SKM-1 treated with dmso at 0.1 percent for 144 hours (cell line): ENCODE measurements at regions not wholly inside any gene's neighbourhood (a gene's known extent, or its start where the extent isn't known, plus 50 kb on each side); places are given as distances from the start of the nearest gene placed in this dataset.

ENCODE experiments used
- DNase-seq: peaks from one replicate; lab custom pipeline; 2025; ENCODE audit not compliant: unreplicated experiment; lab: John Stamatoyannopoulos, UW

DNA sequence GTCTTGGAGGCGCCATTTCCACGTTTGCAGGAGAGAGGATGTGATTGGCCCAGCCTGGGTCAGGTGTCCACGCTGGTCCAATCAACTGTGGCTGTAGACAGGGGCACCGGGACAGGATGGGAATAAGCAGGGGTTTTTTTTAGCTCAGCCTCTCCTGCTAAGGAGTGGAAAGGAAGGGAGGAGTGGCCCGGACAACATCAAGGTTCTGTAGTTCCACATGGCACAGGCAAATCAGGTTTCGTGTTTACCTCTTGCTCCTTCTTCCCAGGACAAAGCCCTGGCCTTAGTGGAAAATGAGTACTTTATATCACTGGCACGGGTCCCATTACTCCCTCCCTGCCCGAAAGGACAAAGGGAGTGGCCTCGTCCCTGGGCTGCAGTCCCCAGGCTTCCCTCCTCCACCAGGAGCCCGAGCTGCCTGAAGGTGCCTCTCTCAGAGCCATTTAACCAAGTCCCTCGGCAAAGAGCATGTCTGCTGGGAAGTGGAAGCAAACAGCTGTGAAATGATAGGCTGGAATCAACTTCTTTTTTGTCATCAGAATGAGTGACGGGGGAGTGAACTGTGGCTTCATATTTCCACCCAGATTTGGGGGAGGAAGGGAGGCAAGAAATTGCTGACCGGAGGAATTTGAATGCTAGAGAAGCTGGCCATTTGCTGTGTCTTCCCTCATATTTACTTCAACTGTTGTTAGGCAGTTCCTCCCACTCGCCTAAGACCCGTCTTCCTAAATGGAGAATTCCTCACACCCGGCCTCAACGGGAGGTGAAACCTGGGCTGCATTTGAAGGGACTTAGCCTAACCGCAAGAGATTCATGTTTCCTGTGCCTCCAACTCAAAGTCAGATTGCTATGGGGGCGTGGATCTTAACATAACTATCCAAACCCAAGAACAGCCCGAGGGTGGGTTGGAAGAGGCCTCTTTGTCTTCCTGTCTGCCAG, 84.9 kb upstream of the SLC44A3 start:
- peak; percentile 59 for DNase-seq

DNA sequence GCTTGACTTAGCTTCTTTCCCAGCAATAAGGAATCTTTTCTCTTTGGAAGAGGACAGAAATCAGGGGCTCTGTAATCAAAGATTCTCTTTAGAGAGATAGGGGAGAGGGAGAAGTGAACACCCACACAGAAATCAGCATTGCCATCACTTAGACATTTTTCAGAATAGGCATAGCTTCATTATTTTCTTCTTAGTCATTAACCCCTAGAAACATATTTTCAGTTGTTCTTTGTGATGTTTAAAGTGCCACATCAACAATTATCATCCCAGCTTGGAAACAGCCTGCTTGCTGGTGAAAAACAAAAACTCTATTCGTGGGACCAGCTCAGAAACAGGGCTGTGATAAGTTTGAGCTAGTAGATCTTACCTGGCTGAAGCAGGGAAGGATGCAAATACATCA, 88.3 kb upstream of the SLC44A3 start:
- no peak for DNase-seq

DNA sequence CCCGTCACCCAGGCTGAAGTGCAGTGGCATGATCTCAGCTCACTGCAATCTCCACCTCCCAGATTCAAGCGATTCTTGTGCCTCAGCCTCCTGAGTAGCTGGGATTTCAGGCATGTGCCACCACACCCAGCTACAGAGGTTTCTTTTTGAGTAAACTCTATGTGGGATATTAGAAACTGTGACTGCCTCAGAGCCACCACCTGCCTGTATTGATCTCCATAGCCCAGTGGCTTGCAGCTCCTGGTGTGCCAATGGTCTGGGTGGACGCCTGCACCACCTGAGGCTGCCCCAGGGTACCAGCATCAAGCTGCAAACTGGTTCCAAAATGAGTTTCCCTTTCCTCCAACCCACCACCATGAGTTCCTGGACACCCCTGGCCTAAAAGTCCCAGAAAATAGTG, 89.7 kb upstream of the SLC44A3 start:
- no peak for DNase-seq

DNA sequence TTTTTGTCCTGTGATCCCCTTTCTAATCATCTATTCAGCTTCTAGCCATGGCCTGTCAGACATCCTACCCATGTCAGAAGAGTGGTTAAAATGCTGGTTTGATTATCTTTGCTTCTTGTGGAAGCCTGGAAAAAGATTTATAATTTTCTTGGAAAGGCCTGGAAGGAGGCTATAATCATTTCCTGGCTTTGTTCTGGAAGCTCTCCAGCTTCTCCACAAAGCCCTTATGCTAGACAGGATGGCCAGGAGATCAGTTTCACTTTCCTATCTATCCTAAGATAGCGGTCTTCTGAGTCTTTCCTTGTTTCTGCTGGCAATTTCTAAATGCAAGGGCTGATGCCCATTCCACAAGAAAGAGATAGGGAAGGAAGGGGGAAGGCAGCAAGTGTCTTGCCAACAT, 90.9 kb upstream of the SLC44A3 start:
- DNase-seq: no peak

GRCh38 chr1:94727846-94728715, 92.1 kb upstream of the SLC44A3 start:
- no peak for DNase-seq

- DNase-seq: no peak
Measured at GRCh38 chr1:94726981-94727685, 93.0 kb upstream of the SLC44A3 start.

DNA sequence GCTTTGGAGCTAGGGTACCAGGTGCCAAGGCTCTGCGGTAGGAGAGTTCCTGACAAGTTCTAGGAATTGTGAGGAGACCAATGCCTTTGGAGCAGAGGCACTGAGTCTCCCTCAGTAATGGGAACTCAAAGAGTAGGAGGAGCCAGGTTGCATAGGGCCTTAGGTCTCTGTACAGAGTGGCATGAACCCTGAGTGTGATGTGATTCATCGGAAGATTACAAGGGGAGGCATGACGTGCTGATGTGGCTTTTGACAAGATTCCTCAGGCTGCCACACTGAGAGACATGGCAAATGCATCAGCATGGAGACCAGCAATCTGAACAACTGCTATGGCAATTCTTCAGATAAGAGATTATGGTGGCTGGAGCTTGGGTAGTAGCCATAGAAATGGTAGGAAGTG, 94.6 kb upstream of the SLC44A3 start:
- no peak for DNase-seq

DNA sequence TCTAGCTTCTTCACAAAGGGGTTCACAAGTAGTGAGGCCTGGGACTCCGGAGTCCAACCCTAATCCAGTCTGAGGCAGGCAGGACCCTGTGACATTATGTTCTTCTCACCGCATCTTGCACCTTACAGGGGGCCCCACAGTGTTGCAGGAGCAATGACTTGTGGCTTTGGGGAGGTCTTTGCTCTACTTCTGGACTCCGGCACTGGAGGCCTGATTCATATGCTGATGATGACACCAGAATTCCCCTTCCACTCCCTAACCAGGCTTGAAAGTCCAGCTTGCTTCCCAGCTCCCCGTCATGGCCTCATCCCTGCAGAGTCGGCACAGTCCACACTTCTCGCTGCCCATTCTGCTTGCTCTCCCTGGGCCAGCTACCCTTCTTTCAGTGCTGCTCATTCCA, 96.3 kb upstream of the SLC44A3 start:
- DNase-seq: no peak

DNA sequence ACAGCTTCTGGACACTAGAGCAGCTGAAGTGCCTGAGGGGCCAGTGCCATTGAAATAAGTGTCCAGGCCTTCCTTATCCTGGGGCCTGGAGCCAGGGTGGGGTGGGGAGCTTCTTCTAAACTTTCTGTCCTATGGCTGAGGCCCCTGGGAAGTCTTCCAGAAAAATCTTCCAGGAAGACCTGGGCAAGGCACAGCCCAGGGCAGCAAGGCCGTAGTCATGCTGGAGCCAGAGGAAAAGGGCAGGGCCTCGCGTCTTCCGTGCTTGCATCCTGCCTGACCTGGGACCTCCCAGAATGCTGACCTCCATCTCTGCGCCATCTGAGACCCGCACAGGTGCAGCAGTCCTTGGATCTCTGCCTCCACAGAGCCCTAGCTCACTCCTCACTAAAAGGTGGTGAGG, 96.7 kb upstream of the SLC44A3 start:
- no peak for DNase-seq

- DNase-seq: no peak
Measured at GRCh38 chr1:94722181-94722580, 98.0 kb upstream of the SLC44A3 start.

- DNase-seq: peak; percentile 93
Measured at GRCh38 chr1:94721240-94721639, 98.9 kb upstream of the SLC44A3 start.

DNA sequence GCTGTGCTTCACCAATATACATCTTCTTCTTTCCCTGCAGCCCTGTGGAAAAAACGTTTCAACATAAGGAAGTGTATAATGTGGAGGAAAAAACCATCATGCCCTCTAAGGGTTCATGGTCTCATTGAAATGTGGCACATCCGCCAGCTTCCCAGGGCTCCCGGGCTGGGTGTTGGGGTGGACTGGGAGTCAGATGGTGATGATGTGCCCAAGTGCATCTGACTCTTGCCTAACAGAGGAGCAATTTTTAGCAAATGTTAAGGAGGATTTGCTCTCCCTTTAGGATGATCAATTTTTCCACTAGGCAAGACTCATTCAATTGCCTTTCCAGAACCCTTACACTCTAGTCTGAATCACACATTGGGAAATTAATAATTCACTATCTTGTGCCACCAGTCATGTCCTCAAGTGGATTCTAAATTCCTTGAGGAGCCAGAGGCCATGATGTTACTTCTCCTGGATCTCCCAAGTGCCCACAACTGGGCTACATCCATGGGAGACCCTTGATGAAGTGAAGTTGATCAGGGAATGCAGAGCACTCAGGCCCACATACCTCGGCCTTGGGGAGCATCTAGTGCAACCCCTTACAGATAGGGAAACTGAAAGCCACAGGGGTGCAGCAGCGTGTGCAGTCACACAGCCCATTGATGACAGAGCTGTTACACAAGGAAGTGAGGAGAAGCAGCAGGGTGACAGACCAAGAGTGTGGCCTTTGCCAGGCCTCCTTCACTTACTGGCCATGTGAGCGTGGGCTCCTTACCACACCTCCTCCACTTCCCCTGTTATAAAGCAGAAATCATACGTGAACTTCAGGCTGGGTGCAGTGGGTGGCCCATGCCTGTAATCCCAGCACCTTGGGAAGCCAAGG, 100.0 kb upstream of the SLC44A3 start:
- DNase-seq: peak; percentile 78

DNA sequence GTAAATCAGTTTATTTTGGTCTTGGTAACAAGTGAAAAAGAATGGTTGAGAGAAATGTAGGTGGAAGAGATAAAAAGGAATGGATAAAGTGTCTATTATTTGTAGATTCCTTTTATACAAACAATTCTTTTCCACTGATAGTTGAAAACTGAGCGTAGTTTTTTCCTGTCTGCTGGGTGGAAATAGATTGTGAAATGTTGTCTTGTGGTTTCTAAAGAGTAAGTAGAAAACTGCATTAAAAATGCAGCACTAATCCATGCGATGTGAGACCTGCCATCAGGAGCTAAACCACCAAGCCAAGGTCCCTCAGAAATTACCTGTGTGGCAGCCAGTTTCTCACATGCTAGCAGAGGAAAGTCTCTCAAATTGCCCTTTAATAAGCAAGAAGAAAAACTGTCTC, 103.2 kb upstream of the SLC44A3 start:
- peak; percentile 27 for DNase-seq

DNA sequence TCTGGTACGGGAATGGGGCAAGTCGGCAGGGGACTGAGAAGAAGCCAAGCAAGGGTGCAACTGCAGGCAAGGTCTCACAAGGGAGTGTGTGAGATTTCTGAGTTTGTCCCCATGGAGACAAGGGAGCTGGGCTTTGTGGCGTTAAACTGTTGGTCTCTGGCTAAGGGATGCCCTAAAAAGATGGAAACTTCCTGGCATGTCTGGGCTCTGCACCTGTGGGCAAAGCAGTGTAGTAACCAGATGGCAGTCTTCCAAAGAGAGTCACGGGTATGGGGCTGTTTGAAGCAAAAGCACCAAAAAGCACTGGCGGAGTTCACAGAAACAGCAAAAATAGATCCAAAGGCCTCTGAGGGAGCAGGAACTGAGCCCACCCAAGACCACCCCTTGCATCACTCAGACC, 104.8 kb upstream of the SLC44A3 start:
- DNase-seq: no peak

DNA sequence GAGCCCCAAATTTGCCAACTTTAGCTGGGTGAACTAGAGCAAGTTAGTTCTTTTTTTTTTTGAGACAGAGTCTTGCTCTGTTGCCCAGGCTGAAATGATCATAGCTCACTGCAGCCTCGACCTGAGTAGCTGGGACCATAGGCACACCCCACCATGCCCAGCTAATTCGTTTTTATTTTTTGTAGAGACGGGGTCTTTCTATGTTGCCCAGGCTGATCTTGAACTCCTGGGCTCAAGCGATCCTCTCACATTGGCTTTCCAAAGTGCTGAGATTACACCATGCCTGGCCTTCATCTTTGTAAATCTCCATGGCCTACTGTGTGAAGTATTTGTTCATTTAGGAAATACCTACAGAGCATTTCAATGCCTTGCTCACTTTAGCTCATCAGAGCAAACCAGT, 105.6 kb upstream of the SLC44A3 start:
- DNase-seq: no peak

- no peak for DNase-seq
Measured at GRCh38 chr1:94714152-94714551, 106.0 kb upstream of the SLC44A3 start.

DNA sequence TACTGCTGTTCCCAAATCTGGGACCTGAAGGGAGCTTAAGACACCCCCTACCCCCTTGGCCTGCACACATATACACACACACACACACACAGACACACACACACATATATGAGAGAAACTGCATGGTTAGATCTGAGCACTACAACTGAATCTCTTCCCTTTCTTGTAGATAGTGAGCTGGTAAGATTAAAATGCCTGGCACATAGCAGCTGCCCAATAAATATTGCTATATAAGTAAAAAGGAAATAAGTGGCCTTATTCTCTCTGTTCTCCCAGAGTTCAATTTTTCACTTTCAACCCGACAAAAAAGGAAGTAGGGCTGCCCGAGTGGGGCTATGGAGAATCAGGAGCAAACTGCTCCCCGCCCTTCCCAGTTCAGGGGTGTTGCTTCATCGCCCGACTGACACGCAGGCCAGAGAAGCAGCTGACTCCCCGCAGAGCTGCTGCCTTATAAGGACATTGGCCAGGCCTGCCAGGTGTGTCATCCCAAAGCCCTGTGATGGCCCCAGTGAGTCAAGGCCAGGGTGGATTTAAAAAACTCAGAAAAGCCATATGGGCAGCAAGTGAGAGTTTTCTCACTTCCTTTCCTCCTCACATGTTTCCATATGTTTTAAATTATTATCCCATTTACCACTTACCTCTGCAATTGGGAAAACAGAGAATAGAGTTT, 106.5 kb upstream of the SLC44A3 start:
- DNase-seq: peak; percentile 90

GRCh38 chr1:94709891-94710581, 110.1 kb upstream of the SLC44A3 start:
- DNase-seq: no peak

- no peak for DNase-seq
Measured at GRCh38 chr1:94708811-94709210, 111.3 kb upstream of the SLC44A3 start.
